NB4 (cell line): ENCODE measurements at regions not wholly inside any gene's neighbourhood (a gene's known extent, or its start where the extent isn't known, plus 50 kb on each side); places are given as distances from the start of the nearest gene placed in this dataset.

Experiments used
- DNase-seq: peaks from one replicate; pipeline ENCODE4 v3.0.0; 2010; ENCODE audit warnings: low read depth
- H3K4me3 ChIP-seq: one replicate; pipeline ENCODE4 v1.5.1; 2011; ENCODE audit warnings: mild to moderate bottlenecking, low read depth, low read length, moderate library complexity
- CTCF ChIP-seq: IDR thresholded peaks from one replicate; pipeline ENCODE4 v1.5.1; 2012; ENCODE audit warnings: low read depth, low read length
- MAX ChIP-seq: IDR thresholded peaks from 2 replicates; pipeline ENCODE4 v1.6.1; 2011; ENCODE audit warnings: low read depth, low read length
- MYC ChIP-seq: IDR thresholded peaks from 2 replicates; pipeline ENCODE4 v1.6.1; 2011; ENCODE audit warnings: low read depth, low read length
- POLR2A ChIP-seq: IDR thresholded peaks from 2 replicates; pipeline ENCODE4 v1.6.1; 2011; ENCODE audit warnings: mild to moderate bottlenecking; ENCODE audit not compliant: insufficient read length; ENCODE audit errors: extremely low read depth

GRCh38 chr17:63095879-63096278, 129.8 kb downstream of the TANC2 start:
- H3K4me3 ChIP-seq: no peak overlapping the region
- TF ChIP-seq POLR2A (no peak), CTCF (no peak), MAX (no peak), MYC (no peak)
- DNase-seq: no peak

- no peak overlapping the region for H3K4me3 ChIP-seq
- no peak for DNase-seq
- TF ChIP-seq POLR2A (no peak), MYC (no peak)
These were observed 130.4 kb downstream of the TANC2 start for GRCh38 chr17:63096426-63096825.

- TF ChIP-seq POLR2A (no peak), MYC (no peak), MAX (no peak), CTCF (no peak)
- no peak overlapping the region for H3K4me3 ChIP-seq
- no peak for DNase-seq
These were observed 133.4 kb downstream of the TANC2 start for GRCh38 chr17:63099425-63099824.

GRCh38 chr17:63102034-63102433, 136.0 kb downstream of the TANC2 start:
- H3K4me3 ChIP-seq: no peak overlapping the region
- DNase-seq: no peak
- no peak for TF ChIP-seq MYC
- TF ChIP-seq CTCF: no peak
- no peak for TF ChIP-seq POLR2A
- no peak for TF ChIP-seq MAX

- DNase-seq: no peak
- no peak for TF ChIP-seq POLR2A
- no peak for TF ChIP-seq CTCF
- TF ChIP-seq MYC: no peak
- no peak overlapping the region for H3K4me3 ChIP-seq
These were observed 140.0 kb downstream of the TANC2 start for GRCh38 chr17:63106050-63106449.

GRCh38 chr17:63109661-63110060, 143.6 kb downstream of the TANC2 start:
- H3K4me3 ChIP-seq: no peak overlapping the region
- no peak for DNase-seq
- TF ChIP-seq POLR2A (no peak), CTCF (no peak), MAX (no peak), MYC (no peak)
